ACC112 (cell line): ENCODE measurements at regions not wholly inside any gene's neighbourhood (a gene's known extent, or its start where the extent isn't known, plus 50 kb on each side); places are given as distances from the start of the nearest gene placed in this dataset.
"Not testable (repeated sequence)": the region's sequence is repeated elsewhere in the genome, so short reads cannot be mapped to it uniquely, and the experiment has no call there.

Experiments used
- H2AFZ ChIP-seq: fragments of 200-600 bp; sonication (generic); one replicate; pipeline ENCODE4 v1.6.0; 2017; ENCODE audit warnings: antibody characterized with exemption, low read length; ENCODE audit not compliant: unreplicated experiment
- H3K27ac ChIP-seq: fragments of 200-600 bp; sonication (generic); 2 replicates; pipeline ENCODE4 v1.5.1; 2014; ENCODE audit warnings: low read depth, mild to moderate bottlenecking, antibody characterized with exemption, low read length, moderate library complexity
- H3K27me3 ChIP-seq: fragments of 200-600 bp; sonication (generic); 2 replicates; pipeline ENCODE4 v1.6.1; 2014; ENCODE audit warnings: mild to moderate bottlenecking, antibody characterized with exemption, low read length, moderate library complexity, mixed read lengths; ENCODE audit not compliant: insufficient read depth
- H3K36me3 ChIP-seq: fragments of 200-600 bp; sonication (generic); 2 replicates; pipeline ENCODE4 v1.6.1; 2016; ENCODE audit warnings: mild to moderate bottlenecking, antibody characterized with exemption, low read length, moderate library complexity, mixed read lengths; ENCODE audit not compliant: insufficient read depth
- H3K4me1 ChIP-seq: fragments of 200-600 bp; sonication (generic); one replicate; pipeline ENCODE4 v1.6.1; 2016; ENCODE audit warnings: low read length, mixed read lengths; ENCODE audit not compliant: insufficient read depth, unreplicated experiment, control insufficient read depth
- H3K4me3 ChIP-seq: fragments of 200-600 bp; sonication (generic); 2 replicates; pipeline ENCODE4 v1.5.1; 2014; ENCODE audit warnings: mild to moderate bottlenecking, low read depth, low read length
- H3K79me2 ChIP-seq: fragments of 200-600 bp; sonication (generic); one replicate; pipeline ENCODE4 v1.6.0; 2016; ENCODE audit warnings: low read length; ENCODE audit not compliant: control insufficient read depth, unreplicated experiment, insufficient read depth

DNA sequence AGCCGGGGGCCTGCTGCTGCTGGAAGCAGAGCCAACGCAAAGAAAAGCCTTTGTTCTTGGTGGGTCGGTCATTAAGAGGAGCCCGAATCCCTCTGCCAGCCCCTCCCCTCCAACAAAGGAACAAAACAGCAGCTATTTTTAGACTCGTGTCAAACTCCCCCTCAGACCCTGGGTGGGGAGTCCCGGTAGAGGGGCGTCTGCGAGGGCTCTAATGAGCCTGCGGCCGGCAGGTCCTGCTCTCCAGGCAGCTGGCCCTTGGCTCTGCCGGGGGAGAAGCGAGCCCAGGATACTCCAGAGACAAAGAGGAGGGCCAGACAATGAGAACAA is 114.0 kb downstream of the LHX2 start:
- no peaks in the 10 kb centered on the region for H3K79me2 ChIP-seq
- H3K27me3 ChIP-seq, result no peaks in the 10 kb centered on the region
- H3K4me3 ChIP-seq, result no peak overlapping the region
- no peaks in the 10 kb centered on the region for H3K36me3 ChIP-seq
- no peak overlapping the region for H2AFZ ChIP-seq
- no peak overlapping the region for H3K27ac ChIP-seq
- H3K4me1 ChIP-seq, result peaks cover 7% of the 10 kb centered on the region

DNA sequence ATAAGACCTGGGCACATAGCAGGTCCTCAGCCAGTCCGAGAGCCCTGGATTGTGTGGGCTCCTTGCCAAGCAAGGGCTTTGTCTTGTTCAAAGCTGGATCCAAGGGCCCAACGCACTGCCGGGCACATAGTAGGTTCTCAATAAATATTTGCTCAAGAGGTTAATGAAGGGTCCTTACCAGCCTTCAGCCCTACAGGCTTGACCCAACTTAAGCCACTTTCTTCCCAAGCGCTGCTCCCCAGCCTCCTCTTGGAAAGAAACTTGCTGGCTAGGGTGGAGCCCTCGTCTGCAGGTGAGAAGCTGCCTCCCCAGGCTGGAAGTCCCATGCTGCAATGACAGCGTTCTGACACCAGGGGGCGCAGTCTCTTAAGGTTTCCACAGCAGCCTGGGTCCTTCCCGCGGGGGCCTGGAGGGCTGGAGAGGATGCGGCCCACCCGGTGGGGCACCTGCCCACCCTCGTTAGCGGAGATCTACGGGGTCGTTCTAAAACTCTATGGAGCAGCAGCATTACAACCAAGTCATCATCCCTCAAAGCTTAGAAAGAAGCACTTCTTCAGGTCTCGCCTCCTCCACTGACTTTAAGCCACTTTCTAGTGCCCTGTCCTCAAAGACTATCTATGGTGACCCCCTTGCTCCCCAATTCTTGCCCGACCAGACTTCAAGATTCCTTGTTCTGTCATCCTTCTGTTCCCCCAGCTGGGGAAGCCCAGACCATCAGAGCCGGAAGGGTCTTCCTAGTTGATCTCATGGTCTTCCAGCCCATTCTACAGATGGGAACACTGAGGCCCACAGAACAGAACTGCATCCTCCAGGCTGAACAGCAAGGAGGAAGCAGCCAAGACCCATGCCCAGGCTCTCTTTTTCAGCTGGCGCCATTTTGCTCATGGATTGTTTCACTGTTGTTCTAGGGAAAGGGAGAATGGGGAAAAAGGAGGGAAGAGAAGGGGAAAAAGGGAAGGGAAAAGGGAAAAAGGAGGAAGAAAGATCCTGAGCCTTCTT is 115.4 kb downstream of the LHX2 start:
- Histone ChIP-seq H3K36me3 (no peaks in the 10 kb centered on the region), H3K79me2 (no peaks in the 10 kb centered on the region), H3K27ac (no peak overlapping the region), H3K27me3 (no peaks in the 10 kb centered on the region), H3K4me3 (no peak overlapping the region), H3K4me1 (peaks cover 11% of the 10 kb centered on the region), H2AFZ (no peak overlapping the region)

DNA sequence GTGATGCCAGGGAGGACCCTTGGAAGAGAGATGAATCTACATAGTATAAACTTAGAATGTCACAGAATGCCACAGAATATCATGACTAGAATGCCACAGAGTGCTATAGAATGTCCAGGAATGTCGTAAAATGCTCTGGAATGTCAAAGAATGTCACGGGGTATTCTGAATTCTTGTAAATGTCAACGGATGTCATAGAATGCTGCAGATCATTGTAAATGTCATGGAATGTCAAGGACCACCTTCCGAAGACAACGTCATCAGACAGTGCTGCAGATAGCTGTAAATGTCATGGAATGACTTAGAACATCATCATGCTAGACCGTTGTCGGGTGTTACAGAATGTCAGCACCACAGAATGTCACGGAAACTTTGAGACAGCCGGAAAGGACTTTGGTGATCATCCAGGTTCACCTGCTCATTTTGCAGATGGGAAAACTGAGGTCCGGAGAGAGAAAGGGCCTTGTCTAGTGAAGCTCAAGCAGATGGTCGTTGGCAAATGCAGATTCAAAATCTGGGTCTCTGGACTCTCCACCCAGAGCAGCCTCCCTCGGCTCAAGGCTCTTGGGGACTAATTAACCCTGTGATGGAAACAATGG is 117.1 kb downstream of the LHX2 start:
- Histone ChIP-seq H3K27me3 (no peaks in the 10 kb centered on the region), H3K36me3 (no peaks in the 10 kb centered on the region), H2AFZ (no peak overlapping the region), H3K4me1 (peaks cover 10% of the 10 kb centered on the region), H3K27ac (no peak overlapping the region), H3K4me3 (no peak overlapping the region), H3K79me2 (no peaks in the 10 kb centered on the region)

DNA sequence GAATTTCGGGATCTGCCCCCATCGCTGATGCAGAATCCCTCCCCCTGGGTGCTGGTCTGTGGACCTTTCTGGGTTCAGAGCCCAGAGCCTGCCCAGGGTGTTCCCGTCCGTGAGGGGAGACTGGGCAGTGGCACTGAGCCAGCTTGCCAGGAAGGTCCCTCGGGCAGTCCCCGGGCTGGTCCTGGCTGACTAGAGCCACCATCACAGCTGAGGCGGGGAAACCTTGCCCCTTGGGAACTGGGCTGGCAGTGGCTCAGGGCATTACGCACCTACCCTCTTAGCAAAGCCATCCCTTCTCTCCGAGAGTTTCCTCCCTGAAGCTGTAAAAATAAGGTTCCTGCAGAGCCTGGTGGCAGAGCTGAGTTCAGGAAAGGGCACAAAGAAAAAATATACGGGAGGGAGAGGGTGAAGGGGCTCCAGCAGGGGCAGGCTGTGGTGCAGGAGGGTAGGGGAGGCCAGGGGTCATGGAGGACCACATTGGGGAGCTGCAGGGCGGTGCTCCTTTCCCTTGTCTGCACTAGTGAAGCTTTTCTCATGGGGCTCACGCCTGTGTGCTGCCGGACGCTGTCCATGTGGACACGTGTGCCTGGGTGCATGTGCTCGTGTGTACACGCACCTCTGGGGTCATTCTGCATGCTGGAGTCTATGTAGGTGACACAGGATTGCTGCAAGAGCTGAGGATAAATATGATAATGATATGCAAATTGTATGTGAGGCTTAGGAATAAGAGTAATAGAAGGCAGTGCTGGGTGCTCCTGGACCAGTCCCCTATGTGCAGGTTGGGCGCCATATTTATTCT is 118.9 kb downstream of the LHX2 start:
- H3K27ac ChIP-seq, result no peak overlapping the region
- H2AFZ ChIP-seq, result no peak overlapping the region
- H3K79me2 ChIP-seq, result no peaks in the 10 kb centered on the region
- no peak overlapping the region for H3K4me3 ChIP-seq
- no peaks in the 10 kb centered on the region for H3K36me3 ChIP-seq
- no peaks in the 10 kb centered on the region for H3K27me3 ChIP-seq
- H3K4me1 ChIP-seq, result peaks cover 10% of the 10 kb centered on the region

DNA sequence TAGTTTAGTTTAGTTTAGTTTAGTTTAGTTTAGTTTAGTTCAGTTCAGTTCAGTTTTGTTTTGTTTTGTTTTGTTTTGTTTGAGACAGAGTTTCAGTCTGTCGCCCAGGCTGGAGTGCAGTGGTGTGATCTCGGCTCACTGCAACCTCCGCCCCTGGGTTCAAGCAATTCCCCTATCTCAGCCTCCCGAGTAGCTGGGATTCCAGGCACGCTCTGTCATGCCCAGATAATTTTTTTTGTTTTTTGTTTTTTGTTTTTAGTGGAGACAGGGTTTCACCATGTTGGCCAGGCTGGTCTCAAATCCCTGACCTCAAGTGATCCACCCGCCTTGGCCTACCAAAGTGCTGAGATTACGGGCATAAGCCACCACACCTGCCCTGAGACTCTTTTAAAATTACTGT is 120.0 kb downstream of the LHX2 start:
- not testable (repeated sequence) for H3K79me2 ChIP-seq, H2AFZ ChIP-seq, H3K27me3 ChIP-seq

DNA sequence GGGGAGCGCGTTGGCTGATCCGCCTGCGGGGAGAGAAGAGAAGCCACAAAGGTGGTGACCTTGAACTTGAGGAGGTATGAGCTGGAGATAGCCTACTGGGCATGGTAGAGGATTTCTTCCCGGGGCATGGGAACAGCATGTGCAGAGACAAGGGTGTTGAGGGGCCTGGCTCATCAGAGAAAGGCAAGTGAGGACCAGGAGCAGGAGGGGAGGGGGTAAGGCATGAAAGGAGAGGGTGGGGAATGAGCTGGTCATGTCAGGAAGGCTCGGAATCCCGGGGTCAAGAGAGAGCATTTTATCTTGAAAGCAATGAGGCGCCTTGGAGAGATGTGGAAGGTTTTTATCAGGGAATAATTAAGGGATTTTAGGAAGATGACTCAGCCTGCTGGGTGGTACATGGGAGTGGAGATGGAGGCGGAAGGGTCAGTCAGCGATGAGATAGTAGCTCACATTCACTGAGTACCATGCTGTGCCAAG is 121.1 kb downstream of the LHX2 start:
- H3K36me3 ChIP-seq, result no peaks in the 10 kb centered on the region
- no peak overlapping the region for H3K27ac ChIP-seq
- no peak overlapping the region for H2AFZ ChIP-seq
- H3K4me1 ChIP-seq, result peaks cover 20% of the 10 kb centered on the region
- H3K4me3 ChIP-seq, result no peak overlapping the region
- H3K79me2 ChIP-seq, result no peaks in the 10 kb centered on the region
- no peaks in the 10 kb centered on the region for H3K27me3 ChIP-seq

More for the DNA sequence above, 120.0 kb downstream of the LHX2 start:
- H3K36me3 ChIP-seq, H3K27ac ChIP-seq, H3K4me3 ChIP-seq: not testable (repeated sequence)
- H3K4me1 ChIP-seq, result peaks cover 10% of the 10 kb centered on the region

DNA sequence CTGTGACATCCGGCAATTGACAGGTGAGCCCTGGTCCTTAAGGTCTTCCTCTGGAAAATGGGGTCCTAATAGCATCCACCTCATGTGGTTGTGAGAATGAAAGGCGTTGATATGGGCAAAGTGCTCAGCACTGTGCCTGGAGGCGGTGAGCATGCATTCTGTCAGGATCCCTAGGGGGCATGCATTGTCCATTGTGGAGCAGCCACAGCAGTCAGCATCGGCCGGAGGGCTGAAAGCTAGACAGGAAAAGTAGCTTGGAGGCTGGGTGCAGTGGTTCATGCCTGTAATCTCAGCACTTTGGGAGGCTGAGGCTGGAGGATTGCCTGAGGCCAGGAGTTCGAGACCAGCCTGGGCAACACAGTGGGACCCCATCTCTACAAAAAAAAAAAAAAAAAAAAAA is 122.2 kb downstream of the LHX2 start:
- Histone ChIP-seq H3K4me1 (peaks cover 20% of the 10 kb centered on the region), H3K79me2 (no peaks in the 10 kb centered on the region), H3K27me3 (no peaks in the 10 kb centered on the region), H3K4me3 (no peak overlapping the region), H2AFZ (no peak overlapping the region), H3K27ac (no peak overlapping the region), H3K36me3 (no peaks in the 10 kb centered on the region)

DNA sequence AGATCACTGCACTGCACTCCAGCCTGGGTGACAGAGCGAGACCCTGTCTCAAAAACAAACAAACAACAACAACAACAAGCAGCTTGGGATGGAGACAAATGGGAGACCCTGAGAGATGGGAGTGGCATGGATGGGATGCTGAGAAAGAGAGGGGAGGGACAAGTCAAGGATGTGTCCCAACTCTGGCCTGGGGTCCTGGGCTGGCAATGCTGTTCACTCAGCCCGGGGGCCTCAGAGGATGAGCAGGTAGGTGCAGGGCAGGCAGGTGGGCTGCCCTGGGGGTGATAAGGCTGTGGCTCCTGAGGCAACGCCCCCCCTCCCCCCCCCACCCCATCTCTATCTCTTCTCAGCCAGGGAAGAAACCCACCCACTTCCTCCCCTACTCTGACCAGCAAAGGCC is 123.0 kb downstream of the LHX2 start:
- H3K4me3 ChIP-seq, result no peak overlapping the region
- H3K79me2 ChIP-seq, result no peaks in the 10 kb centered on the region
- H2AFZ ChIP-seq, result no peak overlapping the region
- H3K36me3 ChIP-seq, result no peaks in the 10 kb centered on the region
- H3K27ac ChIP-seq, result no peak overlapping the region
- H3K4me1 ChIP-seq, result peaks cover 26% of the 10 kb centered on the region
- H3K27me3 ChIP-seq, result no peaks in the 10 kb centered on the region

DNA sequence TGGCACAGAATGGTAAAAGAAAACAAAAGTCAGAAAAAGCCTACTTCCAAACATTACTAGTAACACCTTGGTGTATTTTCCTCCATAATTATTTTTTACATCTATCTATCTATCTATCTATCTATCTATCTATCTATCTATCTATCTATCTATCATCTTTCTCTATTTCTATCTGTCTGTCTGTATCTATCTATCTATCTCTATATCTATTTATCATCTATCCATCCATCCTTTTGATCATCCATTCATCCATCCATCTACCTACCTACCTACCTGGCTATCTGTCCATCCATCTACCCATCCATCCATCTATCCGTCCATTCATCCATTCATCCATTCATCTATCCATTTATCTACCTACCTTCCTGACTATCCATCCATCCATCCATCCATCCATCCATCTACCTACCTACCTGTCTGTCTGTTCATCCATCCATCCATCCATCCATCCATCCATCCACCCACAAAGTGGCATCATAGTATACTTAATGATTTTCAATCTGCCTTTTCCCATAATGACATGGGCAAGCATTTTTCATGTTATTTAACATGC is 121.9 kb upstream of the NEK6 start:
- H3K27ac ChIP-seq, result no peak overlapping the region
- H3K4me1 ChIP-seq, result peaks cover 28% of the 10 kb centered on the region
- H2AFZ ChIP-seq, result no peak overlapping the region
- no peak overlapping the region for H3K4me3 ChIP-seq
- no peaks in the 10 kb centered on the region for H3K27me3 ChIP-seq
- H3K36me3 ChIP-seq, result no peaks in the 10 kb centered on the region
- no peaks in the 10 kb centered on the region for H3K79me2 ChIP-seq
